ENCODE measurements at regions not wholly inside any gene's neighbourhood (a gene's known extent, or its start where the extent isn't known, plus 50 kb on each side); places are given as distances from the start of the nearest gene placed in this dataset.
"Not testable (repeated sequence)": the region's sequence is repeated elsewhere in the genome, so short reads cannot be mapped to it uniquely, and the experiment has no call there.

DNA sequence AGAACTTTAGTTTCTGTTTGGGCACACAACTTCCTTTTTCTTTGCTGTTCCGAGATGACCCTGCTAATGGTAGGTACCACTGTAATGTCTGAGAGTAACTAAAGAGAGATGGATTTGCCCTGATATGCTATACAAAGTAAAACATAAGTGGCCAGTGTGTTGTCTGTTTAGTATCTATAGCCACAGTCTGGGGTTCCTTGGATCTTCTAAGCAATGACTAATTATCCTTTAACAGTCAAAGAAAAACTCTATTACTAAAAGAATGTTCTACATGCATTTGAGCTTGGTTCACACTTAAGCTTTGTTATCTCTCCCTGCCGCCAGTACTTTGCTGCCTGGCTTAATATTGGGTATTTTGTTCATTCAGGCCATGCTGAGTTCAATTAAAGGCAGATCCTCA is 1051.9 kb upstream of the FLRT2 start:
- TF ChIP-seq, protein P1, sequence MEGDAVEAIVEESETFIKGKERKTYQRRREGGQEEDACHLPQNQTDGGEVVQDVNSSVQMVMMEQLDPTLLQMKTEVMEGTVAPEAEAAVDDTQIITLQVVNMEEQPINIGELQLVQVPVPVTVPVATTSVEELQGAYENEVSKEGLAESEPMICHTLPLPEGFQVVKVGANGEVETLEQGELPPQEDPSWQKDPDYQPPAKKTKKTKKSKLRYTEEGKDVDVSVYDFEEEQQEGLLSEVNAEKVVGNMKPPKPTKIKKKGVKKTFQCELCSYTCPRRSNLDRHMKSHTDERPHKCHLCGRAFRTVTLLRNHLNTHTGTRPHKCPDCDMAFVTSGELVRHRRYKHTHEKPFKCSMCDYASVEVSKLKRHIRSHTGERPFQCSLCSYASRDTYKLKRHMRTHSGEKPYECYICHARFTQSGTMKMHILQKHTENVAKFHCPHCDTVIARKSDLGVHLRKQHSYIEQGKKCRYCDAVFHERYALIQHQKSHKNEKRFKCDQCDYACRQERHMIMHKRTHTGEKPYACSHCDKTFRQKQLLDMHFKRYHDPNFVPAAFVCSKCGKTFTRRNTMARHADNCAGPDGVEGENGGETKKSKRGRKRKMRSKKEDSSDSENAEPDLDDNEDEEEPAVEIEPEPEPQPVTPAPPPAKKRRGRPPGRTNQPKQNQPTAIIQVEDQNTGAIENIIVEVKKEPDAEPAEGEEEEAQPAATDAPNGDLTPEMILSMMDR (IDR thresholded peaks at IDR 0.05; ENCODE audit: insufficient read depth, low read depth, low read length, missing control alignments), result no peak
- H3K4me3 ChIP-seq (ENCODE audit: low read depth, low read length), result no peak overlapping the region
- DNase-seq (ENCODE audit: low read depth), result no peak

DNA sequence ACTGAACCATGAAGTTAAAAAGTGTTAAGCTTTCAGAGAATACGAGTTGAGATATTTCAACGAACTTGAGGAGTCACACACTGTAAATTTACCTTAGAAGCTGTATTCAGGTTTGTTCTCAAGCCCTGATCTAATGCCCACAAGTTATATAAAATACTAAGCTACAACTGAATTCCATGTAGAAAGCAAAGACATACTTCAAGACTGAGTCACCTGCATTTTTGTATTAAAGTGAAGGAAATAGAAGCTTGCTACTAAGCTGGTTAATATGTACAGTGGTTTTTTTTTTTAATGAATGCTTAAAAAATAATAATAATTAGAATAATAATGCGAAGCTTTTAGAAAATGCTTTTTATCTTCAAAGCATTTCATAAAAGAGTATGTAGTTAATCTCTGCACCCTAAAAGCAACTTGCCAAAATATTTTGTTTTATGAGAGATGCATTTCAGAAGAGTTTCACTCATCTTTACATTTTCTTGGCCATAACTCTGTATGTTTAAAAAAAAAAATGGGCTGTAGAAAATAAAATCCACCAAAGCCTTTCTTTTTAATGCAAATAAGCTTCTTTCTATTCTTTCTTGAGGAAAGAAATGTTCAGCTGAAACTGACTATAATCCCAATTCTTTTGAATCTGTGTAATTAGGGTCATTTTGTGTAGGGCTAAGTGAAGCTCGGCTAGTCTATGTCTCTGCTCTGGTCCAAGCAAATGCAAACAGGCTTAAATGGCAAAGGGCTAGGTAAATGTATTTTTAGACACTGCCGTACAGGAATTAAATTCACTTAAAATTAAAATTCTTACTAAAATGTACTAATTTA is 1047.5 kb upstream of the FLRT2 start:
- H3K4me3 ChIP-seq (ENCODE audit: low read depth, low read length), result no peak overlapping the region
- TF ChIP-seq, protein P1 (IDR thresholded peaks at IDR 0.05; ENCODE audit: insufficient read depth, low read depth, low read length, missing control alignments), result no peak
- DNase-seq (ENCODE audit: low read depth), result no peak

DNA sequence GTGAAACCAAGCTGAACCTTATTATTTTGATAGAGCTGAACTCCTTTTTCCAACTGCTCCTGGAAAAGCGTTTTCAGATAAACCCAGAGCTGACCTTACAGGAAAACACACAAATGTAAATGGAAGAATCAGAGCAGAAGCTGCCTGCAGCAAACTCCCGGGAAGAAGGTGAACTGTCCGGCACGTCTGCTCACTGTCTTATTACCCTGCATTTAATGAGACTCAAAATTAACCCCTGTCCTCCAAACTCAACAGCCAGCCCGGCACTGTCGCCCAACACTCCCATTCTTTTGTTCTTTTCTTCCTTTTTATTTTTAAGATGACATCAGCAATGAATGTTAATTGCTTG is 1046.9 kb upstream of the FLRT2 start:
- no peak for DNase-seq (ENCODE audit: low read depth)
- TF ChIP-seq, protein P1 (IDR thresholded peaks at IDR 0.05; ENCODE audit: insufficient read depth, low read depth, low read length, missing control alignments), result no peak
- no peak overlapping the region for H3K4me3 ChIP-seq (ENCODE audit: low read depth, low read length)

DNA sequence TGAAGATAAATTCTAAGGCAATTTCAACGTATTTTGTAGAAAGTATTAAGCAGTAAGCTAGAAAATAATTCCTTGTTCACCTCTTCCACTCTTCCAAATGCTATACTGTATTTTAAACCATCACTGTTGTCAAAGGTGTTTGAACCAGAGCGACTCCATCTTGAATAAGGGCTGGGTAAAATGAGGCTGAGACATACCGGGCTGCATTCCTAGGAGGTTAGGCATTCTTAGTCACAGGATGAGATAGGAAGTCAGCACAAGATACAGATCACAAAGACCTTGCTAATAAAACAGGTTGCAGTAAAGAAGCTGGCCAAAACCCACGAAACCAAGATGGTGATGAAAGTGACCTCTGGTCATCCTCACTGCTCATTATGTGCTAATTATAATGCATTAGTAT is 1045.7 kb upstream of the FLRT2 start:
- DNase-seq (ENCODE audit: low read depth); H3K4me3 ChIP-seq (ENCODE audit: low read depth, low read length): not testable (repeated sequence)

DNA sequence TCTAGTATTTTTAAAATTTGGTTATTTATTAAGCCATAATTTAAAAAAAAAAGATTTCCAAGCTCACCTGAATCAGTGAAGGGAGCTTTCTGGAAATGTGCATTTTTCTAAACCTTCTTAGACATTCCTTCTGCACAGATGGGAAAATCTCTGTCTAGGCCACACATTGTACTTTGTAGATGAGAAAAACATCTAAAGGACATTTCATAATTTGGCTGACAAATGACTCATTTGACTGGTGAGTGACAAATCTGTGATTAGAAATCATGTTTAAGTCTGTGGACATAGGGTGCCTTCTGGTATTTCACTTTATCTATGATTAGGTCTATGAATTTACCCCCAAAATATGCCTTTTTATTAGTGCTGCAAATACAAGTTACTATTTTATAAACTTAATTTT is 1044.9 kb upstream of the FLRT2 start:
- TF ChIP-seq, protein P1 (IDR thresholded peaks at IDR 0.05; ENCODE audit: insufficient read depth, low read depth, low read length, missing control alignments), result no peak
- H3K4me3 ChIP-seq (ENCODE audit: low read depth, low read length), result no peak overlapping the region
- DNase-seq (ENCODE audit: low read depth), result no peak

DNA sequence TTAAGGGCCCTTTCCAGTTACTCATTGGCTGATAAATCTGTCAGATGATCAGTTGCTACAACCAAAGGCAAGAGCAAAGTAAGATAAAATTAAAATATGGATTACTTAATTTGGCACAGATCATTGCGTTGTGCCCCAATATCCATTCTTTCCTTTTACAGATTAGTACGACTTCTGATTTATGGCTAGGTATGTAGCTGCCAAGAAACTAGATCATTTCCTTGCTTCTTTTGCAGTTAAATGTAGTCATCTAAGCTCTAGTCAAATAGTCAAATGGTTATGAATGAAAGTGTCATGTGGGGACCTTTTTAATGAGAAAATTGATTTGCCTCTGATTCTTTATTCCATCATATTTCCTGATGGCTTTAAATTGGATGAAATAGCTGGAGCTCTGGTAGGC is 1039.9 kb upstream of the FLRT2 start:
- H3K4me3 ChIP-seq (ENCODE audit: low read depth, low read length), result no peak overlapping the region
- TF ChIP-seq, protein P1 (IDR thresholded peaks at IDR 0.05; ENCODE audit: insufficient read depth, low read depth, low read length, missing control alignments), result no peak
- no peak for DNase-seq (ENCODE audit: low read depth)

DNA sequence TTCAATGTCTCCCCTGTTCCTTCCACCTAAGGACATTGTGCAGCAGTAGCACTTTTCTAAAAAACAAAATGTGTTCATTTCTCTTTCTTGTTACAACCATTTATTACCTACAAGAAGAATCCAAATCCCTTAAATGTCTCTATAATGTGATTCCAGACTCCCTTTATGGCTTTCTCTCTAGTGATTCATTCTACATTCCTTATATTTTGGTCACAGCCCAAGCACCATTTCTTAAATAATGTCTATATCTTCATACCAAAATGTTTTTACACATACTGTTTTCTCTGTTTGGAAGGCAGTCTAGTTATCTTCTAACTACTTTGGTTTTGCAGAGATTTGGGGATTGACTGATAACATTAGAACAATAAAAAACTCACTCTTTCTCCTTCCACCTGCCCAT is 1037.3 kb upstream of the FLRT2 start:
- H3K4me3 ChIP-seq (ENCODE audit: low read depth, low read length), result no peak overlapping the region
- no peak for DNase-seq (ENCODE audit: low read depth)
- TF ChIP-seq, protein P1 (IDR thresholded peaks at IDR 0.05; ENCODE audit: insufficient read depth, low read depth, low read length, missing control alignments), result no peak

All from GM12865 (cell line).